ENCODE measurements at regions not wholly inside any gene's neighbourhood (a gene's known extent, or its start where the extent isn't known, plus 50 kb on each side); places are given as distances from the start of the nearest gene placed in this dataset.

GRCh38 chr13:22137361-22138050 is 466.6 kb downstream of the FGF9 start:
- no peak for DNase-seq

- no peak for DNase-seq
Observed at GRCh38 chr13:22138947-22139346, 468.1 kb downstream of the FGF9 start.

DNA sequence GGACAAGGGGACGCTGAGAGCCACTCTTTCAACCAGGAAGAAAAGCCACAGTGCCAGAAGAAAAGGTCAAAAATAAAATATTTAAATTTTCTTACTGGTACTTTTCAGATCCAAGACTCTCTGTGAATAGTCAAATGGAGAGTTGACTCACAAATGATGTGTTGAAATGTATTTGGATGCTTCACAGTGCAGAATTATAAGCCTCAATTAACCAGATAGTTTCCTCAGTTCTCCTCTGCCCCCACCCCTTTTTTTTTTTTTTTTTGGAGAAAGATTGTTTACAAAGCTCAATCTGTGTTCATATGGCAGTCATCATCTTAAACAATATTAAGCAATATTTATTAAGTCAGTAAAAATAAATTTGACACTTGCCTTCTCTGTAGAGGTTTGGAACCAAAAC is 470.8 kb downstream of the FGF9 start:
- DNase-seq = no peak

DNA sequence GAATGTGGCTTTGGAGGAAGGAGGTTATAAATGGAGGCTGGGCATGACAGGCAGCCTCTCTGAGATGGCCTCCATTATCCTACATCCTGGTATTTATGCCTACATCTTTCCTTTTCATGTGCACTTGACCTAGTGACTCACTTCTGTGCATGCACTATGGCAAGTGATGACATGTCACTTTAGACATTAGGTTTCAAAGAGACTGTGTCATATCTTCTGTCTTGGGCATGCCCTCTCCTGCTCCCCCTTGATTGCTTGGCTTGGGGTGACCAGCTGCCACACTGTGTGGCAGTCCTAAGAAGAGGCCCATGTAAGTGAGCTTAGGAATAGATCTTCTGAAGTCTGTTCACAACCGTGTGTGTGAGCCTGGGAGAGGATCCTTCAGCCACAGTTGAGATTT is 472.8 kb downstream of the FGF9 start:
- no peak for DNase-seq

GRCh38 chr13:22144806-22145205 is 473.9 kb downstream of the FGF9 start:
- DNase-seq = no peak

DNA sequence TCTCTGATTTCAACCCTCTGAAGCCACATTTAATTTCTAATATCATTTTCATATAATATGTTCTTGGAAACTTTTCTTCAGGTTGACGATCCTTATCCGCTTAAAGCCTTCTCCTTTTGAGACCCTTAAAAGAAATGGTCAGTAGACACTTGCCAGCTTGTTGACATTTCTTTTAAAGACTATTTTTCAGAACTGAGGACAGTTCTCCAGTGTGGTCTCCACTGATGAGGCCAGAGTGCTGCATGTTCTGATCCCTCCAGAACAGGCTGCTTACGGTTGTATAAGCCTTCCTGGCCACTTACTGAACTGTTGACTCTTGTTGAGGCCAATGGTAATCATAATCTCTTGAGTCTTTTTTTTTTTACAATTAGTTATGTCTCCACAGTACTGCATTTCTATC is 477.3 kb downstream of the FGF9 start:
- DNase-seq = no peak

DNA sequence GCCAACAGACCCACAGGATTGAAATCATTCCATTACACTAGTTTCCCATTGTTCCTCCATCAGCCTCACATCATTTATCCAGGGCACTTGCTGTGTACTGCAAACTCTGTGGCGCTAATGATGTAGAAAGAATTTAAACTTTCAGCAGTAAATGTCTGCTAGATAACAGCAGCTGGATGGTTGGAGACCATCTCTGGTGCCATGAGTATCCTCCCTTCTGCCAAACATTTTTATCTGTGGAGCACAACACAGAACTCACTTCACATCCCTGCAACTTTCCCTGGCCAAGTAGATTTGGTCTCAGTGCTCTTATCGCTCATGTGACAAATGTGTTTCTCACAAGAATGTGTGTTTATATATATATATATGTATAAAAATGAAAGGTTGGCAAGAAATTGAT is 481.9 kb downstream of the FGF9 start:
- DNase-seq = no peak

GRCh38 chr13:22154041-22154440 is 483.2 kb downstream of the FGF9 start:
- DNase-seq = no peak

GRCh38 chr13:22161871-22162270 is 491.0 kb downstream of the FGF9 start:
- DNase-seq = peak in 3 of 6 experiments; percentile 14 to 36 (median 26)

DNA sequence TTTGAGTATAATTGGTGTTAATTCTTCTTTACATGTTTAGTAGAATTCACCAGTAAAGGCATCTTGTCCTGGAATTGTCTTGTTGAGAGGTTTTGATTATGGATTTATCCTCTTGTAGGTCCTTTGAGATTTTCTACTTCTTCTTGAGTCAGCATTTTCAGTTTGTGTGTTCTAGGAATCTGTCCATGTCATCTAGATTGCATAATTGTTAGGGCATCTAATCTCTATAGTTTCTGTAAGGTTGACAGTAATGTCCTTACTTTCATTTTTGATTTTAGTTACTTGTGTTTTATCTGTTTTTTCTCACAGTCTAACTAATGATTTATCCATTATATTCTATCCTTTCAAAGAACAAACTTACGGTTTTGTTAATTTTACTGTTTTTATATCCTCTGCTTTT is 492.0 kb downstream of the FGF9 start:
- no peak for DNase-seq

- DNase-seq = no peak
Observed at GRCh38 chr13:22168437-22169190, 497.7 kb downstream of the FGF9 start.

GRCh38 chr13:22169473-22169872 is 498.6 kb downstream of the FGF9 start:
- DNase-seq = no peak

GRCh38 chr13:22173610-22174009 is 502.7 kb downstream of the FGF9 start:
- no peak for DNase-seq

DNA sequence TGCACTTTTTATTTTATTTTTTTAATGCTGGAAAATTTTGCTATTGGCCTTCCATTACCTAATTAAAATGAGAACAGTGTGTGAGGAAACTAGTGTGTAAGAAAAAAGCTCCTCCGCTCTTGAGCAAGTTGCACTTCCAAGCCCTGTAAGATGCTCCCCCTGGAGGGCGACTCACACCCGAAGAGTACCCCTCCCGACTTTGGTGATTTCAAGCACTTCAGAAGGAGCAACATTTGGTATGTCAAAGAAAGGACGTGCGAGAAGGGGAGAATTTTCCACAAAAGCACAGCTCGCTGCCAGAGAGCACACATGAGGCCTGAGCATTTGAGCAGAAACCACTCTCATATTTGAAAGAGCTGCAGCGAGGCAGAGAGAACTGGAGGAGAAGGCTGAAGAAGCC is 504.4 kb downstream of the FGF9 start:
- DNase-seq = no peak

DNA sequence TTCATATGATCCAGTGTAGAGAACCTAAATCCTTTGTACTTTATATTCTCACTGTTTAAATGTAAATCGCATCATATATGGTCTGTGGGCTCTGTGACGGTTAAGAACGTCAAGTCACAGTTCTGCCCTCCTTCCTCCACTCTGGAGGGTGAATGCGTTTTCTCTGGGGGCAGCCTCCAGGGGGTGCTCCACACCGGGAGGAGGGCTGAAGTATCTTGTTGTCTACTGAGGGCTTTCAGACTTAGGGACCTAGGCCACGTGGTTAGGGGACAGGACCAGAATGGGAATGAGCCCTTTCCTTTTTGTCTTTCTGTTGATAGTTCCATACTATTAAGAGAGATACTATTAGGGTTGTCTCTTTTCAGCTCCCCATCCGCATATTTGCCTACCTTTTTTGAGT is 504.9 kb downstream of the FGF9 start:
- DNase-seq = no peak

DNA sequence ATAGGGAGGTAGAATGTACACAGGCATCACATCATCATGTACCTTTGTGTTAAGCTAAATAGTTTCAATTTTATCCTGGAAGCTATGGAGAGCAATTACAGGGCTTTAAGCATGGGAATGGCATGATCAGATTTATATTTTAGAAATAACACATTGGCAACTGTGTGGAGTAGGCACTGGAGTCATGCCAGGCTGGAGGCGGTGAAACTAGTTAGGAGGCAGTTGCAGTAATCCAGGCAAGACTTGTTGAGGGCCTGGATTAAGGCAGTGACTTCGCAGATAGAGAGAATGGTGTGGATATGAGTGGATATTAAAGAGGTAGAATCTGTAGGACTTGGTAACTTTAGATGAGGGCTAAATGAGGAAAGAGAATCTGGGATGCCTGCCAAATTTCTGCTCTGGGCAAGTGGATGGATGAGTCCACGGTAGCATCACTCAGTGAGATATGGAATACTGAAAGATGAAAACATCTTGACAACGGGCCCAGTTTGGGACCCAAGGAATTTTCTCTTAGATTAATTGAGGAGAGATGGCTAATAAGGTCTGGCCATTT is 506.2 kb downstream of the FGF9 start:
- no peak for DNase-seq

- no peak for DNase-seq
Observed at GRCh38 chr13:22178878-22179277, 508.0 kb downstream of the FGF9 start.

DNA sequence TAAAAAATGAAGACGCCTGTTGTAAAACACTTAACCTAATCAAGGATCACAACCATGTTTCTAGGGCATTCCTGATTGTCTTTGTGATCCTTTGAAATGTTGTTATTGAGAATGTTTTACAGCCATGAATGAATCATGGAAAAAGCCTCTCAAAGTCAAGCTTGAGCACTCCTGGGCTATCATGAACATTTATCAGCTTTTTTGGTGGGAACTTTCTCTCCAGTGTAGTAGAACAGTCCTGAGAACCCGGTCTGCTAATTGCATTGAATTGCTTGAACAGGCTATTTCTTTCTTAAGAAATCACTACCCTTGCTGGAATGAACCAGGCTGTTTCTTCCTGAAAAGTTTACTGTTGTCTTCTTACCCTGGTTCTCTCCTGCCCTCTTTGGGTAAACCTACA is 516.5 kb downstream of the FGF9 start:
- no peak for DNase-seq

DNA sequence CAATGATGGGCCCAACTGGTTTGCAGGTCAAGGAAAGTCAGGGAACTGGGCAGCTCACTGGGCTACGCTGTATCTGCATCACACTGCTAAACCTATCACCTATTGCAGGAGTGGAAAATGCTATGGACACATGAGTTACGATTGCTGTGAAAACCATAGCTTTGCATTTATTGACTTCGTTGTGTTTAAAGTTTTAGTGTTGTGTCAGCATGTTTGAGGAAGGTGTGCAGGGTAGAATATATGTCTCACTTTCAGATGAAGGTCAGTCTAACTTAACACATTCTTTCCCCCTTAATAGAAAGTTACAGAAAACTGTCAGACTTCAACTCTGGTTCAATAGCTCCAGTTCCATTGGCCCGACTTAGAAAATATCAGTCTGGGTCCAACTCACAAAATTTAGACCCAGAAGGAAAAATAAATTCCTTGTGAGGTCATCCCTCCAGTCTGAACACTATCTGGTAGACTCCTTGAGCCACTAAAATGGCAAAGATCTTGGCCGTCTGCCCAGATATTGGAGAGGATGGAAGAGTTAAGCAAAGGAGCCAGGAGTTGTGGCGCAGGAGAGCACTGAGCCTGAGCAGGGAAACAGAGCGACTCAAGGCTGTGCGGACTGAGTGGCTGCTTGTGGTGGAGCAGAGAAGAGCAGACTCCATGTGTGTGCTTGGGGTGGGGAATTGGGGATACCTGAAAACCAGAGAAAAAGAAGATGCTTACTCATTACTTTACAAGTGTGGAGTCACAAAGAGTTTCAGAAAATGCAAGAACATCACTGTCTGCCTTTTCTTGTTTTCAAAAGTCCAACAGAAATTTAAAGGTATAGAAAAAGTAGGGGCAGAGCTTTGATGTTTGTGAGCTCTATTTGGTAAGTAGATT is 518.5 kb downstream of the FGF9 start:
- no peak for DNase-seq

GRCh38 chr13:22193070-22193469 is 522.2 kb downstream of the FGF9 start:
- DNase-seq = no peak

DNA sequence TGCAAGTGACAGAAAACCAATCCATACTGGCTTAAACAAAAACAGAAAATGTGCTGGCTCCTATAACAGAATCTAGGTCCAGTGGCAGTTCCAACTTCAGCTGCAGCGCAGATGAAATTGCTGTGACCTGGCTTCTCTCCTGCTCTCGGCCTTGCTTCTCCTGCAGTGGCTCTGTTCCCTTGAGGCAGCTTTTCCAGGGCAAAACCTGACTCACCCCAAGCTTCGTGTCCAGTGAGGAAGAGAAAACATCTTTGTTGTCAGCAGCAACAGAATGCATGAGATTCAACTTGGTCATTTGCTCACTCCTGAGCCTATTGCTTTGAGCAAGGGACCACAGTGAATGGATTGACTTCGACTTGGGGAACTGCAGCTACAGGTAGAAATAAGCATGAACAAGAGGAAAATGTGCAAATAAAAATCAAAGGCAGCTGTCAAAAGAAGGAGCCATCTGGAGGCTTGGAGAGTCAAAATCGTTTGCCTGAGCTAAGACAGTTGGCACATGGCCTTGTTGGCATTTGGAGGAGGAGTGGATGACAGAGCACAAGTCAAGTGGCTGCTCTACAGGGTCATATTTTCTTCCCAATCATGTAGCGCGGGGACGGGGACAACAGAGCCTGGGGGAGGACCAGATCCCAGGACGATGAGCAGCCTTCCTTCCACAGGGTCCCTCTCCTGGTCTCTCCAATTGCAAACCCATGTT is 523.4 kb downstream of the FGF9 start:
- DNase-seq = no peak

- no peak for DNase-seq
Observed at GRCh38 chr13:22195726-22196125, 524.9 kb downstream of the FGF9 start.

GRCh38 chr13:22196777-22197176 is 525.9 kb downstream of the FGF9 start:
- DNase-seq = no peak
